Fibroblast of lung (primary cell): ENCODE measurements at regions not wholly inside any gene's neighbourhood (a gene's known extent, or its start where the extent isn't known, plus 50 kb on each side); places are given as distances from the start of the nearest gene placed in this dataset.

Experiments
- DNase-seq, 2 donors: peaks; one replicate each; pipeline versions ENCODE4 v3.0.0 to v3.0.0-alpha.2; 2010; ENCODE audit warnings: low read depth in 2 of 2
- H2AFZ ChIP-seq: 2 replicates; pipeline ENCODE4 v1.5.1; 2012; ENCODE audit warnings: low read length, control low read depth, inconsistent platforms
- H3K27ac ChIP-seq: 2 replicates; pipeline ENCODE4 v1.5.1; 2011; ENCODE audit warnings: low read length, control low read depth; ENCODE audit not compliant: insufficient read depth
- H3K27me3 ChIP-seq: 2 replicates; pipeline ENCODE4 v1.5.1; 2011; ENCODE audit warnings: mild to moderate bottlenecking, low read length; ENCODE audit not compliant: control insufficient read depth, insufficient read depth
- H3K36me3 ChIP-seq: 2 replicates; pipeline ENCODE4 v1.5.1; 2011; ENCODE audit warnings: low read length; ENCODE audit not compliant: control insufficient read depth, insufficient read depth
- H3K4me1 ChIP-seq: 2 replicates; pipeline ENCODE4 v1.5.1; 2011; ENCODE audit warnings: low read length; ENCODE audit not compliant: control insufficient read depth, insufficient read depth; ENCODE audit errors: extremely low read depth
- H3K4me2 ChIP-seq: 2 replicates; pipeline ENCODE4 v1.5.1; 2011; ENCODE audit warnings: low read length, control low read depth; ENCODE audit not compliant: insufficient read depth; ENCODE audit errors: extremely low read depth
- H3K4me3 ChIP-seq, 4 experiments: fragments of 200-600 bp in 1 of 4; sonication (generic) in 1 of 4; replicated peaks in 1 of 4; 2 replicates each; pipeline ENCODE4 v1.5.1; 2011 to 2016; ENCODE audit warnings: low read length in 4 of 4, low read depth in 3 of 4, mild to moderate bottlenecking in 3 of 4, control low read depth in 2 of 4, inconsistent platforms in 1 of 4, mixed read lengths in 1 of 4; ENCODE audit not compliant: insufficient read depth in 1 of 4; ENCODE audit errors: control extremely low read depth in 1 of 4
- H3K79me2 ChIP-seq: 2 replicates; pipeline ENCODE4 v1.5.1; 2012; ENCODE audit warnings: mild to moderate bottlenecking, low read length, inconsistent platforms; ENCODE audit not compliant: control insufficient read depth, insufficient read depth
- H3K9ac ChIP-seq: 2 replicates; pipeline ENCODE4 v1.5.1; 2011; ENCODE audit warnings: mild to moderate bottlenecking, low read length, control low read depth; ENCODE audit not compliant: insufficient read depth
- H3K9me3 ChIP-seq: 2 replicates; pipeline ENCODE4 v1.5.1; 2012; ENCODE audit warnings: low read depth, low read length; ENCODE audit not compliant: control insufficient read depth, insufficient read depth
- H4K20me1 ChIP-seq: 2 replicates; pipeline ENCODE4 v1.5.1; 2011; ENCODE audit warnings: low read length; ENCODE audit not compliant: control insufficient read depth, insufficient read depth; ENCODE audit errors: extremely low read depth
- EZH2 ChIP-seq: IDR thresholded peaks from 2 replicates; pipeline ENCODE4 v1.5.1; 2012; ENCODE audit warnings: low read length, control low read depth, mild to moderate bottlenecking; ENCODE audit errors: missing control alignments
- TF ChIP-seq, protein P1 (sequence below), 2 donors: IDR thresholded peaks in 1 of 2; conservative IDR thresholded peaks in 1 of 2; 1 replicate in 1 of 2; 2 replicates in 1 of 2; pipeline ENCODE4 v1.5.1; 2011 to 2012; ENCODE audit warnings: low read length in 2 of 2, control low read depth in 1 of 2, inconsistent platforms in 1 of 2, low read depth in 1 of 2, mild to moderate bottlenecking in 1 of 2

DNA sequence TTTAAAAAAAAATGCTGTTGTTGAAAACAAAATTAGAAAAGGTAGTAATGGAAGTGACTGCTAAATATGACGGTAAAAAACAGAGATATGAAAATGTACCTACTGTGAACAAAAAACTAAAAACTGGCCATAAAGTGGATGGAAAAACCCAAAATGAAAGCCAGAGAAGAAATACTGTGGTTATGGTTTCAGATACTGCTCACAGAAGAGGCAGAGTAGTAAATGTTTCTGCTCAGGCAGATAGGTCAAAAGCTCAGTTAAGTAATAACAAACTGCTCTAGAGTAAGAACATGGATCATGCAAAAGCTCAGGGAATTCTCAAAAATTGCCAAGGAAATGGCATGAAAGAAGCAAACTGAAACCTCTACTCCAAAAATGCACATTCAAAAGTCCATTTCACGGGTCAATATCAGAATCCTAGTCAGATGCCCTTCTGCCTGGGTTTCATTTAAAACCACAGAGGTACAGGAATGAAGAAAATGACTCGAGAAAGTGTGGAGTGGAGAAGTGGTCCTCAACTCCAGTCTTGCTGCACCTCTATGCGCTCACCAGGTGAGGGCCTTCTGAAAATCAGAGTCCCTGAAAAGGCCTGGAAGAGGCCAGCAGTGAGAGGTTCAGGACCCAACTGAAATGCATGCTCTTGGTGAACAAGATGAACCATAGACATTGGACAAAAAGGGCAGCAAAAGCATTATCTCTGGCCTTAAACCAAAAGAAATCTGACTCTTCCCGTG is 315.0 kb upstream of the SPRY2 start:
- H3K79me2 ChIP-seq = no peaks in the 10 kb centered on the region
- H3K27ac ChIP-seq = no peak overlapping the region
- H3K4me2 ChIP-seq = no peak overlapping the region
- no peak overlapping the region for H2AFZ ChIP-seq
- no peak for TF ChIP-seq EZH2
- no peak overlapping the region for H3K4me3 ChIP-seq
- no peak overlapping the region for H3K9ac ChIP-seq
- H3K36me3 ChIP-seq = no peaks in the 10 kb centered on the region
- no peak for DNase-seq
- no peaks in the 10 kb centered on the region for H3K9me3 ChIP-seq
- H3K4me1 ChIP-seq = no peaks in the 10 kb centered on the region
- no peaks in the 10 kb centered on the region for H3K27me3 ChIP-seq
- no peaks in the 10 kb centered on the region for H4K20me1 ChIP-seq

DNA sequence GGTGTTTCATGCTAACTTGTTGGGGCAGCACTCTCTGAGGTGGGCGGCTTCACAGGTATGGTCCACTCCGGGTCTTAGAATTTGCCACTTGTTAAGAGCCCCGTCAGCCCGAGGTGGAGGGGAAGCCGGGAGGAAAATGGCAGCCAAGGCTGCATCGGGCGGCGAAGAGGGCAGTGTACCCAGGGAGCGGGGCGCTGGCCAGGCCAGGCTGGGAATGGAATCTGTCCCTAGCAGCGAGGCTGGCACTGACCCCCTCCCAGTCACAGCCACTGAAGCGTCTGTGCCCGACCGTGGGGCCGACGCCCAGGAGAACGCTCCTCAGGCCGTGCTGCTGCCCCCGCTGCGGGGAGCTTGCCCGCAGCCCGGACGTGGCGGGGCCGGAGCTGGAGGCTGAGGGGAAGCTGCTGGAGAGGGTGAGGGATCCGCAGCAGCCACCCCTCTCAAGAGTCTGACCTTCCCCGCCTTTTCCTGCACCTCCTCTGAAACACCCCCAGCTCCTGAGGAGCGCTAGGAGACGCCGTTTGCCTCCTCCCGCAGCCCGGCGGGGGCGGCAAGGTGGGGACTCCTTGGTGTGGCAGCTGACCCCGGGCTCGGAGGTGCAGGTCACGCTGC is 313.8 kb upstream of the SPRY2 start:
- no peaks in the 10 kb centered on the region for H3K9me3 ChIP-seq
- TF ChIP-seq EZH2 = no peak
- TF ChIP-seq, protein P1, sequence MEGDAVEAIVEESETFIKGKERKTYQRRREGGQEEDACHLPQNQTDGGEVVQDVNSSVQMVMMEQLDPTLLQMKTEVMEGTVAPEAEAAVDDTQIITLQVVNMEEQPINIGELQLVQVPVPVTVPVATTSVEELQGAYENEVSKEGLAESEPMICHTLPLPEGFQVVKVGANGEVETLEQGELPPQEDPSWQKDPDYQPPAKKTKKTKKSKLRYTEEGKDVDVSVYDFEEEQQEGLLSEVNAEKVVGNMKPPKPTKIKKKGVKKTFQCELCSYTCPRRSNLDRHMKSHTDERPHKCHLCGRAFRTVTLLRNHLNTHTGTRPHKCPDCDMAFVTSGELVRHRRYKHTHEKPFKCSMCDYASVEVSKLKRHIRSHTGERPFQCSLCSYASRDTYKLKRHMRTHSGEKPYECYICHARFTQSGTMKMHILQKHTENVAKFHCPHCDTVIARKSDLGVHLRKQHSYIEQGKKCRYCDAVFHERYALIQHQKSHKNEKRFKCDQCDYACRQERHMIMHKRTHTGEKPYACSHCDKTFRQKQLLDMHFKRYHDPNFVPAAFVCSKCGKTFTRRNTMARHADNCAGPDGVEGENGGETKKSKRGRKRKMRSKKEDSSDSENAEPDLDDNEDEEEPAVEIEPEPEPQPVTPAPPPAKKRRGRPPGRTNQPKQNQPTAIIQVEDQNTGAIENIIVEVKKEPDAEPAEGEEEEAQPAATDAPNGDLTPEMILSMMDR (conservative IDR thresholded peaks at IDR 0.05 in 1 of 2, IDR thresholded peaks at IDR 0.05 in 1 of 2; ENCODE audit: low read depth in 1 of 2, low read length in 2 of 2) = no peak
- H3K4me1 ChIP-seq = no peaks in the 10 kb centered on the region
- H2AFZ ChIP-seq = no peak overlapping the region
- no peak overlapping the region for H3K4me2 ChIP-seq
- no peaks in the 10 kb centered on the region for H3K79me2 ChIP-seq
- H3K9ac ChIP-seq = no peak overlapping the region
- DNase-seq = no peak
- no peaks in the 10 kb centered on the region for H4K20me1 ChIP-seq
- H3K36me3 ChIP-seq = no peaks in the 10 kb centered on the region
- no peak overlapping the region for H3K4me3 ChIP-seq
- H3K27ac ChIP-seq = no peak overlapping the region
- H3K27me3 ChIP-seq = no peaks in the 10 kb centered on the region

DNA sequence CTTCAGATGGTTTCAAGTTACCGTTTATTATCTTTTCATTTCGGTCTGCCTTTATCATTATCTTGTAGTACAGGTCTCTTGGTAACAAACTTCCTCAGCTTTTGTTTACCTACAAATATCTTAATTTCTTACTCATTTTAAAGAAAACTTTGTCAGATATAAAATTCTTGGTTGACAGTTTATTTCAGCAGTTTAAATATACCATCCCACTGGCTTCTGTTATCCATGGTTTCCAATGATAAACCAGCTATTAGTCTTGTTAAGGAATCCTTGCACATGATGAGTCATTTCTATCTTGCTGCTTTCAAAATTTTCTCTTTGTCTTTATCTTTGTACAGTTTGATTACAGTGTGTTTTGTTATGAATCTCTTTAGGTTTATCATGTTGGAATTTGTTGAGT is 308.3 kb upstream of the SPRY2 start:
- Histone ChIP-seq H3K4me3 (no peak overlapping the region), H3K36me3 (no peaks in the 10 kb centered on the region), H4K20me1 (no peaks in the 10 kb centered on the region), H3K27ac (no peak overlapping the region), H3K9me3 (no peaks in the 10 kb centered on the region), H3K9ac (no peak overlapping the region), H3K4me2 (no peak overlapping the region), H3K79me2 (no peaks in the 10 kb centered on the region), H2AFZ (no peak overlapping the region), H3K27me3 (no peaks in the 10 kb centered on the region), H3K4me1 (no peaks in the 10 kb centered on the region)
- TF ChIP-seq, protein P1 (conservative IDR thresholded peaks at IDR 0.05 in 1 of 2, IDR thresholded peaks at IDR 0.05 in 1 of 2; ENCODE audit: low read depth in 1 of 2, low read length in 2 of 2) = no peak
- TF ChIP-seq EZH2 = no peak
- DNase-seq = no peak
